NCI-H774 (cell line): ENCODE measurements at regions not wholly inside any gene's neighbourhood (a gene's known extent, or its start where the extent isn't known, plus 50 kb on each side); places are given as distances from the start of the nearest gene placed in this dataset.
A peak's percentile ranks its signal among the peaks of the same experiment; 100 is the strongest.

Source experiments
- DNase-seq: peaks from one replicate; lab custom pipeline; 2025; lab: John Stamatoyannopoulos, UW

DNA sequence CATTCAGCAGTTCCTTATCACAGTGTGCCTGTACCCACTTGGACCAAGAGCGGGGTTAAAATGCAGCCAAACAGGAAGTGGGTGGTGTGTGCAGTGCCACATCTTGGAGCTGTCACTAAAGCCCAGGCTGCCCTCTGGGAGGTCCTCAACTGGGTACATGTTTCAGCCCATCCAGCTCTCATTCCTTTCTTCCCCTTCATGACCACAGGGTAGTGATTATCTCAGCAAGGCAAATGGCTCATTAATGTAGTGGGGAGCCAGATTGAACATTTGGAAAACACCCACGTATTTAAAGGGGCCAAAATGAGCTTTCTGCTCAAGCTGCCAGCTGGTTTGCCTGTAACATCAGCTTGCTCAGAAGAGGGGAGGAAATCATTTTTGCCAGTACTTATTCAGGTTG, 210.8 kb upstream of the BTG1 start:
- DNase-seq, result no peak

DNA sequence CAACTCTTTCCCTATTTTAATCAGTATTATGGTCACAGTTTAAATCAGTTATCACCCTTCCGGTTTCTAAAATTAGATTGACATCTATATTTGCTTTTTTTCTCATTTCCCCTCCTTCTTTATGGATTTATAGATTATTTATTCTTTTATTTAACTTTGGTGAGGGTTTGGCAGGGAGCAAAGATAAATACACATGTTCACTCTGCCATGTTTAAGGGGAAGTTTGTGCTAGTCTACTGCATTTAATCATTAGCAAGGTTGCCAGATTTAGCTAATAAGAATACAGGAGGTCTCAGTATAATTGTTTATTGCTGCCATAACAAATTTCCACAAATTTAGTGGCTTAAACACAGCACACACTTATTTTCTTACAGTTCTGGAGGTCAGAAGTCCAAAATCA, 204.0 kb upstream of the BTG1 start:
- DNase-seq, result no peak

DNA sequence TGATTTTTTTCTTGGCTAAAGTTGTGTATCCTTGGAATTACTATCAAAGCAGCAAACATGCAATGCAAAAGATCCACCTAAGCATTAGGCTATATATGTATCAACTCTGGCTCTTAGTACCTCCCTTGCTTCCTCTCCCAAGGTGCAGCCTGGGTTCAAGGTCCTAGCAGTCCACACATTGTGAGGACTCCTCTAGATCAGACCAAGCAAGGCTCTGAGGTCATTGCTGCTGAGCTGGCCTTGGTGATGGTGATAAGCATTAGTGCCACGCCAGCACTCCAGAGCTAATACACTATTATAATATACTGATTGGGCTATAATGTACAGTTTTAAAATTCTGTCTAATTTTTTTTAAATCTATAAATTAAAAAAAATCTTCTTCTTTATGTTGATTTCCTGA, 196.9 kb upstream of the BTG1 start:
- DNase-seq, result no peak

DNA sequence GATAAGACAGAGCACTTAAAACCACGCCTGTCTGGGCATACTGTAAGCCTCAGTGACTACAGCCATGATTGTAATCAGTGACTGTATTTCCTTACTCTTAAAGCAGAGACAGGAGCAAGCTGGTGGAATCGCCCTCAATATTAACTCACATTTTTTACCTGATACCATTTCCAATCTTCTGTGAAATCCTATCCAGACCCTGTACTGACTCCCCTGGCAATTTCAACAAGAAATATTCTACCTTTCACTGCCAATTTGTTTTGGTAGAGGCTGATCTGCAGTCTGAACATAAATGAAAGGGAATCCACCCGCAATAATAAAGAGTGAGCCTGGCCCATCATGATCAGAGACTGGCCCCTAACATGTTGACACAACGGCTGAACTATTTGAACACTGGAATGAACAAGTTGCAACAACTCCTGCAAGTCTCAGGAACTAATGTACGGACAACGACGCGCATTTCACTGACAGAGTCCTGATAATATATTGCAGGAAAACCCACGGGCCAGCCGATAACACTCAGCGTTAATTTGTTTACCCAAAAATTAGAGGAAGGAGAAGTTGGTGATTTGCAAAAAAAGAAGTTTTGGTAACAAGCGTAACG, 195.5 kb upstream of the BTG1 start:
- no peak for DNase-seq

DNA sequence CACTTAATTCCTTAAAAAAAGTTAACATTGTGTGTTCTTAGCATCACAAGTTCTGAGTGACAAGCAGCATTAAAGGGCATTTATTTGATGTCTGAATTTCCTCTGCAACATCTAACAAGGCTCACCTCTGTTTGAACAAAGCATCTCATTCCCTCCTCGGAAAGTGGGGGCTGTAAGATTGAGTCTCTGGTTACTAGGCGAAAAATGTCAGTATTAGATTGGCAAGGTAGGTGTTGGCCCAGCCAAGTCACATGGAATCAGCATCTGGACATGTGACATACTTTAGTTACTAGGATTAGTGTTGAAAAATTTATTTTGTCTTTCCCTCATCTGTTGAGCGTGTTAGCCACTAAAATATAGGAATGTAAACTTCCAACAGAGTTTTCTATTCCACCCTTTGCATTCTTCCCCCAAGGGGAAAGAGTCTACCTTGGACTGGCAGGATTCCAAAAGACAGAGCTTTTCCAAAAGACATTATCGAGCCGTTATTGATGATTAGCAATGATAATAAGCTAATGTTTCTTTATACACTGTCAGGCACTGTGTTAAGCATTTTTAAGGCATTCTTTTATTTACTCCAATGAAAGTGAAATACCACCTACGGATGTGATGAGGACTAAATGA, 194.9 kb upstream of the BTG1 start:
- DNase-seq, result no peak

DNA sequence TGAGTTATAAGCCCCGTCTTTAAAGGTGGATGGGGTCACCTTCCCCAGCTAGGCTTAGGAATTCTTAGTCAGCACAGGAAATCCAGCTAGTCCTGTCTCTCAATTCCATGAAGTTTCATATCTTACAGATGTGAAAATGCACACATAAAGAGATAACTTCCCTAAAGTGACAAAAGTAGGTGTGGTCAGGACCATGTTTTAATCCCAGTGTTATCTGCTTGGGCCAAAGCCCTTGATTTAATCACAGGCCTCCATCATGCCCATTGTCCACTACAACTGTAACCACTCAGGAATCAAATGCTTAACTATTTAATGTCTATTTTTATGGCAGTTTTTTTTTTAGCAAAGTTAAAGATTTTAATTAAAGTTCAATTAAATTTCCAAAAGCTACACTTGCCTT, 194.4 kb upstream of the BTG1 start:
- DNase-seq, result no peak

DNA sequence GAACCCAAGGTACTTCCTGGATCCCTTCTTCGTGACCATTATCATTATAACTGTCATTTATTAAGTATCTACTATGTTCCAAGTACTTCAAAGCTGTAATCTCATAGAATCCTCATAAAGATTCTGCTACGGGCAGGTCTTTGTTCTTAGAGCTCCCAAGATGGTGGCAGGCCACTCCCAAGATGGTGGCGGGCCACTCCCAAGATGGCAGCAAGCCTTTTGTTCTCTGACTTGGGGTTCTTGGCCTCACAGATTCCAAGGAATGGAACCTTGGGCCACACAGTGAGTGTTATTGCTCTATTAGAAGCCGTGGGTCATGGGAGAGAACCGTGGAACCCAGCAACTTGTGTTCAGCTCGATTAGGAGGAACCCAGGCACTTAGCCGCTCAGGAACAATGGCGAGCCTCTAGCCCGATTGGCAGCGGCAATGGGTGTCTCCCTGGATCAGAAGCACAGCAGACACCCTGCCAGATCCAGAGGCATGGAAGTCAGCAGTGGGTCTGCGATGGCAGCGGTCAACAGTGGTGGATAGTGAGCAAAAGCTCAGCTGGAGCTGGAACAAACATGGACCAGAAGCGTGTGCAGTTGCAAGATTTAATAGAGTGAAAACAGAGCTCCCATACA, 193.7 kb upstream of the BTG1 start:
- DNase-seq, result no peak

DNA sequence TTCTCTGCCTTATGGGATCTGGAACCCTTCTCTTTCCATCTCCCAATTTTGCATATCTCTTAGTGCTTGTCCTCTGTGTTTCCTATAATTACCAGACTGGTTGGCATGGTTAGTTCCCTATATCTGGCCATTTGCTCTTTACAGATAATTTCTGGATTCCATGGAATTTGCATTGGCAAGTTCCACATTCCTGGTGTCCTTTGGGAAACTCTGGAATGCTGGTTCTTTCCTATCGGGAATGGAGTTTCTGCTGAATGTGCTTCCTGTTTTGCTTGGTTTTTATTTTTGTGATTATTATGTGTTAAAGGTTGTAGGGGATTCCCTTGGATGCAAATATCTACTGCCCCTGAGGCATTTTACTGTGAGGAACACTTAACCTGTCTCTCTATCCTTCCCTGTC, 193.0 kb upstream of the BTG1 start:
- no peak for DNase-seq

DNA sequence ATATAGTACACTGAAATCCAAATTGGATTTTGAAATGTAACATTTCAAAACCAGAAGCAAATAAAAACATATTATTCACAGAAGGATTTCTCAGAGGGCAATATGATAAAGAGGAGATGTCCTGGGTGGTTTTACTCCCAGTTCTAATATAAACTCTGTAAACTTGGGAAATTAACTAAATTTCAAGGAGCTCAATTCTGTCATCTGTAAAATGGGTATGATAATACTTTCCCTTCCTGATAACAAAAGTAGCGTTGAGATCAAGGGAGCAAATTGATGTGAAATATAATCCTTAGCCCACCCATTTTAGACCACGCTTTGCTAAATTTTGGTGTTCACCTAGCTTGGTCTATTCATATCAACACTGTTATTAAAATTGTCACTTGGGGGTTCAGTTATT, 192.5 kb upstream of the BTG1 start:
- DNase-seq, result no peak

DNA sequence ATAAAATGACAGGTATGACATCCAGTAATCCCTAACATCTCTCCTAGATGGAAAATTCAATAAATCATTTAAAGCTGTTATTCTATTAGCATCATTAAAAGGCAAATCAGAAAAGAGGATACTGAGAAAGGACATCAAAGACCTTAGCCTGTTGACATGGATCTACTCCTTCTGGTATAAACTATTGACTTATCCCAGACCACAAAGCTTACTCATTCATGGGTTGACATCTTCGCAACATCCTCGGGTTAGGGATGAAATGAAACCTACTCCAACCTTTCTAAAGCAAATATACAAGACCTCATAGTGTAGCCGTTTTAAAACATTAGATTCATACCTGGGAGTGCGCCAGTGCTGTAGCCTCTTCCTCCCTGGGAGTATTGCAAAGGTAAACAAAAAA, 191.5 kb upstream of the BTG1 start:
- DNase-seq, result no peak

DNA sequence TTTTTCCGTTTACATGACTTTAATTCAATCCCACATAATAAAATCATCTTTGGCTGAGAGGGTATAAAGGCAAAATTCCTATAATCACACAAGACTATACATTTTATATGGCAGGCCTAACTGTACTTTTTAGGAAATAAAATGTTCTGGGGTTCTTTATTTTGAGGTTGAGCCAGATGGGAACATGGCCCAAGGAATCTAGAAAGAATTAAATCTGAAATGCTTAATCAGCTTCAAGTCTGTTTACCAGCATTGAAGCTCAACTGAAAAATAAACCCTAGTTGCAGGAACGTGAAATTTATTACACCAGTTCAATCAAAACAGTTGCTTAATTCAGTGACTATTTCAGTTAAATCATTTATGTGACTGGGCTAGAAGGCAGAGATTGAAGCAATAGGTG, 191.0 kb upstream of the BTG1 start:
- no peak for DNase-seq

DNA sequence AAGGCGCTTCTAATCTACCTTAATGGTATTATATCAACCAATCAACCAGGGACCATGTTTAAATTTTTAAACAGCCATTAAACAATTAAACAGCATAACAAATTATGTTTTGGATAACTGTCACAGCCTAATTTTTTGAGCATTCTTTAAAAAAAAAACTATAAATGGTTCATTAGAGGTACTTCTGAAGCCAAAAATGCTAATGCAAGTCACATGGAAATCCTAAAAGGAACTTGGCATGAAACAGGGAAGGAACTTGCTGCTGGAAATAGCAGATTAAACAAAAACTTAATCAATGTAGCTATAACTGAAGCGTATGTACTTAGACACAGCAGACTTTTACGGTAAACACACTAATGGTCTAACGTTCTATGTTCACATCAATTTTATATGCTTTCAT, 190.2 kb upstream of the BTG1 start:
- no peak for DNase-seq

DNA sequence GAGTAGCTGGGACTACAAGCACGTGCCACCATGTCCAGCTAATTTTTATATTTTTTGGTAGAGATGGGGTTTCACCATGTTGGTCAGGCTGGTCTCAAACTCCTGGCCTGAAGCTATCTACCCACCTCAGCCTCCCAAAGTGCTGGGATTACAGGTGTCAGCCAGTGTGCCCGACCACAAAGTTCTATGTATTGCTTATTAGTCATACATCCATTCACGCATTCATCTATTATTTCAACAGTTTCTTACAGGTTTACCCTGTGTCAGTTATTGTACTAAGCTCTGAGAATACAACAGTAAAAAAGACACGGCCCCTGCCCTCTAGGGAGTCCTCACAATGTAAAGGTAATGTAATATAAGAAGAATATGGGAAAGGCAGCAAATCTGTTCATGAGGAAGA, 188.9 kb upstream of the BTG1 start:
- no peak for DNase-seq

DNA sequence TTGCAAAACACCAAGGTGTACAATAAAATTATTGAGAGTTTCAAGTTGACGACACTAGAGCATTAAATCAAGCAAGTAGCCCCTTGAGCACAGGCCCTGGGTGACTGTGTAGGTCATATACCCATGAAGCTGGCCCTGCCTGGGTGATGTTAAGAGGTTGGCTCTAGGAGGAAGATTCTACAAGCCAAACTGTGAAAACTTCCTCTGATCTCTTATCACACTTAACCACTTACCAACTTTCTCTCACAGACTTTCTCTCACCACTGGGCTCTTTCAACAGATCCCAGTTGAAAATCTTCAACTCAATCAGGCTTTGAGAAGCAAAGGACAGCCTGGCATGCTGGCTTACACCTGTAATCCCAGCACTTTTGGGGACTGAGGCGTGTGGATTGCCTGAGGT, 186.9 kb upstream of the BTG1 start:
- no peak for DNase-seq

DNA sequence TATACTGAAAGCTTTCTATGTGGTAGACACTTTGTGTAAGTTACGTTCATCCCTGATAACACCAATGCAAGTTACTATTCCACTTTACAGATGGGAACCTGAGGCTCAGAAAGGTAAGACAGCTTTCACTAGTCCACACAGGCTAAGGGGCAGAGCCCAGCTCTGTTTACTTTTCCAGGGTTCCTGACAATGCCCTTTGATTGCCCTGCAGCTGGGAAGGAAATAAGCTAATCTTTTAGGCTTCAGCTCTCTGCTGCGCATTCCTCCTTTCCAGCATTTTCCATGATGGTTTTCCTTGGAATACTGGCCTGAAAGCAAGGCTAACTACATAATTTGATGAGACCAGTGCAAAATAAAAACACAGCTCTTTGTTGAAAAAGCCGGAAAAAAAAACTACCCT, 185.7 kb upstream of the BTG1 start:
- peak; percentile 25 for DNase-seq

DNA sequence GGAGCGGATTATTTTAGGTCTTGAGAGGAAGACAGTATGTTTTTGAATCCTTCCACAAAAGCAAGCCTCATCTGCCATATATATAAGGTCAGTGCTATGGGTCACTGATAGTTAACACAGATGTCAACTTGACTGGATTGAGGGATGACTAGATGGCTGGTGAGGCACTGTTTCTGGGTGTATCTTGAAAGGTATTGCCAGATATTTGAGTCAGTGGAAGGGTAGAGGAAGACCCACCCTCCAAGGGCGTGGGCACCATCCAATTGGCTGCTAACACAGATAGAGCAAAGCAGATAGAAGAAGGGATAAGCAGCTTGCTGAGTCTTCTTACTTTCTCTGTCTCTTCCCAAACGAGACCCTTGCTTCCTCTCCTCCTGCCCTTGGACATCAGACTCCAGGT, 185.0 kb upstream of the BTG1 start:
- no peak for DNase-seq

DNA sequence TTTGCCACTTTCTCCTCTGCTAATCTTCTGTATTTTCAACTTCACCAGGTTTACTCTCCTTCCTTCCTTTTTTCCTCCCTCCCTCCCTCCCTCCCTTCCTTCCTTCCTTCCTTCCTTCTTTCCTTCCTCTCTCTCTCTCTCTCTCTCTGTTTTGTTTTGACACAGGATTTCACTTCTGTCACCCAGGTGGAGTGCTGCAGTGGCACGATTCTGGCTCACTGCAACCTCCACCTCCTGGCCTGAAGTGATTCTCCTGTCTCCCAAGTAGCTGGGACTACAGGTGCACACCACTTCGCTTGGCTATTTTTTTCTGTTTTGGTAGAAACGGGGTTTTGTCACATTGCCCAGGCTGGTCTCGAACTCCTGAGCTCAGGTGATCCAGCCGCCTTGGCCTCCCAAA, 181.2 kb upstream of the BTG1 start:
- no peak for DNase-seq

DNA sequence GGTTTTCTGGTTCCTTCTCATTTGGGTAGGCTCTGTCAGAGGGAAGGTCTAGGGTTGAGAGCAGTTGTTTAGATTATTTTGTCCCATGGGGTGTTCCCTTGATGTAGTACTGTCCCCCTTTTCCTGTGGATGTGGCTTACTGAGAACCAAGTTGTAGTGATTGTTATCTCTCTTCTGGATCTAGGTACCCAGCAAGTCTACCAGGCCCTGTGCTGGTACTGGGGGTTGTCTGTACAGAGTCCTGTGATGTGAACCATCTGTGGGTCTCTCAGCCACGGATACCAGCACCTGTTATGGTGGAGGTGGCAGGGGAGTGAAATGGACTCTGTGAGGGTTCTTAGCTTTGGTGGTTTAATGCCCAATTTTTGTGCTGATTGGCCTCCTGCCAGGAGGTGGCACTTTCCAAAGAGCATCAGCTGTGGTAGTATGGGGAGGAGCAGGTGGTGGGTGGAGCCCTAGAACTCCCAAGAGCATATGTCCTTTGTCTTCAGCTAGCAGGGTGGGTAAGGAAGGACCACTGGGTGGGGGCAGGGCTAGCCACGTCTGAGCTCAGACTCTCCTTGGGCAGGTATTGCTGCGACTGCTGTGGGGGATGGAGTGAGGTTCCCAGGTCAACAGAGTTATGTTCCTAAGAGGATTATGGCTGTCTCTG, 179.3 kb upstream of the BTG1 start:
- no peak for DNase-seq

DNA sequence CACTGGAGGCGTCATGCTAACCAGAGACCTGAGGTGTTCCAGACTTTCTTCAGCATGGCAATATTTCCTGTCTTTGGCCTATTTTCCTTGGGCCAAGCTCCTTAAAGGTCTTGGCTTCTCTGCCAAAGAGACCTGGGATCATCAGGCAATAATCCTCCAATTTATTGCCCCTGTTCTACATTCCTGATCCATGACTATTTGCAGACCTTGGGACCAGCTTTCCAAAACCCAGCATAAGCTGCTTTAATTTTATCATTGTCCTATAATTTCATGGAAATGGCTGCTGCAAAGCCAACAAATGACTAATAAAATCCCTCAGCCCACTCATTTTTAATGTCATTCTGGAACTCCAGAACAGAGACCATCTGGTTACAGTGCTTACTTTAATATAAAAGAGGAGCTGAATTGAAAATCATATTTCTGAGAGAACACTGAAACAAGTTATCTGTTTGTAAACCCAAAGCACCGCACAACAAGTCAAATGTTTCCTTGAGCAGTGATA, 166.9 kb upstream of the BTG1 start:
- no peak for DNase-seq

DNA sequence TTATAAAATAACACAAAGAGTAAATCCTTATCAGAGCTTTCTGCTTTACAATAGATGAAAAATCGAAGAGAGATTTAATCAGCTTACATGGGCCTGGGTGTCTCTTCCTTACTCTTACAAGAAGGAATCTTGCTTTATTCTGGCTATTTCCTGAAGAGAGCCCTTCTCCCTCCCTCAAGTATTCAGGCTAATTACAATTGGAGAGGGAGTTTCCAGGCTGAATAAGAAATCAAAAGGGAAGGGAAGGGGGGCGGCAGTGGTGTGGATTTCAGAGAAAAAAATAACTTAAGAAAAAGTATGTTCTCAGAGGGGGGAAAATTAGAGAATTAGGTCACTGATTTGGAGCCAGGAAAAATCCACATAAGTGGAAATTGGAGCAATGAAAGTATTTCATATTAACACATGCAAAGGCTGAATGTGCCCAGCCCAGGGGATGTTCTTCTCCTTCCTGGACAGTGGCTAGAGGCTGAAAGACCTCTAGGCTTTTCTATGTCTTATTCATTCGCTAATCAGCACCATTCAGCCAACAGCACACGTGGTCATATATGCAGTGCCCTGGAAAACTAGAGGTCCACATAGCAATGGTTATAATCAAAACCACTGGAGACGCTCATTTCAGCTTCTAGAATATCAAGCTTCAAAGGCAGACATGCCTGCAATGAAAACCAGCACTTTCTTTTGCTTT, 158.9 kb upstream of the BTG1 start:
- no peak for DNase-seq

DNA sequence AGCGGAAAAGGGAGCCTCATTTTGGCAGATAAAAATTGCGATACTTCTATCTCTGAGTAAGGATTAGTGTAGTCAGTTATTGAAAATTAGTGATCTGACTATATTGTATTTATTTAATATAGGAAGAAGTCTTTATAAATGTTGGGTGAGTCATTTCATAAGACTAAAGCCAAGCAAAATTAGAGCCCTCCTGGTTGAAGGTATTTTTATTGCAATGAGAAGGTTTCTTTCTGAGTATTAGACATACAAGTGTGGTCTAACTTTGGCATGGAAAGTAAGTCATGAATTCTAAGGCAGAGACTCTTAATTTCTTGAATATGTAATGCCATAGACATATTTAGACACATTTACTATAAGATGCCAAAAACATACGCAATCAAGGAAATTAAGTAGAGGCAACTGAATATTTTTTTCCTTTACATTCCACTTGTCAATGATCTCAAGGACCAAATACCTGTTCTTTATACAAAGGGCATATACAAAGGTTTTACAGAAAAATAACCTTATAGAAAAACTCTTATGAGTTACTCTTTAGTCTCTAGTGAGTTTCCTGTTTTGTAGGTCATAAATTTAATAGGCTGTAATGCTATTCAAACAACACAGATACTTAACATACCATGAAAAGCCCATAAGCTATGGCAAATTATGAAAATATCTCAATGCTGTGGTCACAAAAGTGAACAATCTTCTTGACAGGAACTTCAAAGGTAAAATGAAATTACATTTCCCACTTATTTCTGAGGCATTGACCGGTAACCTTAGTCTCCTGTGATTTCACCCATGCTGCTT, 156.6 kb upstream of the BTG1 start:
- no peak for DNase-seq

DNA sequence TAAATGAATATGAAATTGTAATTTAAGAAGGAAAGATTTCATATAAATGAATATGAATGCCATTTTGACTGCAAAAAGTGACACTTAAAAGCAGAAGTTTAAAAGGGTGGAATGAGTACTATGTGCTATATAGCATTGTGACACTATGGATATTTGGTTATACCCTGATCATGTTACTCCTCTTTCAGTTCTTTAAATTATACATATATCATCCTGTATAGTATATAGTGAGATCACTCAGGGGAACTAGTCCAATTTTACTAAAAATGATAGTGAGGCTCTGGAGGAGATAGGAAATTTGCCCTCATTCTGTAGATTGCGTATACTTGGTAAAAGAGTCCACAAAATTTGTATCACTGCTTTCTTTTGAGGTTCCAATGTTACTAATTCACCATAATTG, 155.7 kb upstream of the BTG1 start:
- DNase-seq, result no peak
